ENCODE measurements at regions not wholly inside any gene's neighbourhood (a gene's known extent, or its start where the extent isn't known, plus 50 kb on each side); places are given as distances from the start of the nearest gene placed in this dataset.
"Not testable (repeated sequence)": the region's sequence is repeated elsewhere in the genome, so short reads cannot be mapped to it uniquely, and the experiment has no call there.

DNA sequence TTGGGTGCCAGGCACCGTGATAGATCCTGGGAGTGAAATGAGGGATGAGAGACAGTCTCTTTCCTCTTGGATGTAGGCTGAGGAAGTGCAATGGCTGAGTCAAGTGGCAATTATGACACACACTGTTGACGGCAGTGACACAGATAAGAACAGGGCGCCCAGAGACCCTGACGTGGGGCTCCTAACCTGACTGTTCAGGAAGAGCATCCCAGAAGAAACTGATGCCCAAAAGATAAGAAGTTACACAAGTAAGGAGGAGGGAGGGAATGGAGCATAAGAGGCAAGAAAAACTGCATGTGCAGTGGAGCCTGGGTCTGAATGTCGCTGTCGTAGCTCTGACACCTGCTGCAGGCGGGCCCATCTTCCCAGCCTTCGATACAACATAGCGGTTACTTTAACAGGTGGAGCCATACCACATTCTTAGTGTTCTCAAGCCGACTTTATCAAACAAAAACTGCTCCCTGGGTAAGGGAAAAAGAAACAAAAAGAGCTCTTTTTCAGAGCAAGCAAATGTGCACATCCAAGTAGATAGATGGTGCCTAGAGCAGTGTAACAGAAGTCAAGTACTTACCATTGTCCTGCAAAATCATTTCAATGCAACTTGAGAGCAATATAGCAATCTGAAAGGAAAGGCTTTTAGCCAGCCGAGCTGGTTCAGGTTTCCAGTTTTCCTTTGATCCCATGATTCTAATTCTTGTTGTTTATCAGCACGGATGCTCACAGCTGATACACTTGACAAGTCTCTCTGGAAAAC, 463.9 kb upstream of the JARID2 start:
- no peak for DNase-seq

DNA sequence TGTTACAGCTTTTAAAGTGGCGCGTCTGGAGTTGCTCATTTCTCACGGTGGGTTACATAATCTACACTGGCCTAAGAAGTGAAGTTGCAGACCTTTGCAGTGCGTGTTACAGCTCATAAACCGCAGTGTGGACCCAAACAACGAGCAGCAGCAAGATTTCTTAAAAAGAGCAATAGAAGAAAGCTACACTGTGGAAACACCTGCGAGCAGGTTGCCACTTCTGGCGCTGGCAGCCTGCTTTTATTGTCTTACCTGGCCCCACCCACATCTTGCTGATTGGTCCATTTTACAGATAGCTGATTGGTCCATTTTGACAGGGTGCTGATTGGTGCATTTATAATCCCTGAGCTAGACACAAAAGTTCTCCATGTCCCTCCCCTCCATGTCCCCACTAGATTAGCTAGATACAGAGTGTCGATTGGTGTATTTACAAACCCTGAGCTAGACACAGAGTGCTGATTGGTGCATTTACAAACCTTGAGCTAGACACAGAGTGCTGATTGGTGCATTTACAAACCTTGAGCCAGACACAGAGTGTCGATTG, 462.9 kb upstream of the JARID2 start:
- DNase-seq = not testable (repeated sequence)

DNA sequence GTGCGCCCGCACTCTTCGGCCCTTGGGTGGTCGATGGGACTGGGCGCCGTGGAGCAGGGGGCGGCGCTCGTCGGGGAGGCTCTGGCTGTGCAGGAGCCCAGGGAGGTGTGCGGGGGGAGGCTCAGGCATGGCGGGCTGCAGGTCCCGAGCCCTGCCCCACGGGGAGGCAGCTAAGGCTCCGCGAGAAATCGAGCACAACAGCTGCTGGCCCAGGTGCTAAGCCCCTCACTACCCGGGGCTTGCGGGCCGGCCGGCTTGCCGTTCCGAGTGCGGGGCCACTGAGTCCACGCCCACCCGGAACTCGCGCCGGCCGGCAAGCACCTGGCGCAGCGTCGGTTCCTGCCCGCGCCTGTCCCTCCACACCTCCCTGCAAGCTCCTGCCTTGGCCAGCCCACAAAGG, 462.3 kb upstream of the JARID2 start:
- no peak for DNase-seq

DNA sequence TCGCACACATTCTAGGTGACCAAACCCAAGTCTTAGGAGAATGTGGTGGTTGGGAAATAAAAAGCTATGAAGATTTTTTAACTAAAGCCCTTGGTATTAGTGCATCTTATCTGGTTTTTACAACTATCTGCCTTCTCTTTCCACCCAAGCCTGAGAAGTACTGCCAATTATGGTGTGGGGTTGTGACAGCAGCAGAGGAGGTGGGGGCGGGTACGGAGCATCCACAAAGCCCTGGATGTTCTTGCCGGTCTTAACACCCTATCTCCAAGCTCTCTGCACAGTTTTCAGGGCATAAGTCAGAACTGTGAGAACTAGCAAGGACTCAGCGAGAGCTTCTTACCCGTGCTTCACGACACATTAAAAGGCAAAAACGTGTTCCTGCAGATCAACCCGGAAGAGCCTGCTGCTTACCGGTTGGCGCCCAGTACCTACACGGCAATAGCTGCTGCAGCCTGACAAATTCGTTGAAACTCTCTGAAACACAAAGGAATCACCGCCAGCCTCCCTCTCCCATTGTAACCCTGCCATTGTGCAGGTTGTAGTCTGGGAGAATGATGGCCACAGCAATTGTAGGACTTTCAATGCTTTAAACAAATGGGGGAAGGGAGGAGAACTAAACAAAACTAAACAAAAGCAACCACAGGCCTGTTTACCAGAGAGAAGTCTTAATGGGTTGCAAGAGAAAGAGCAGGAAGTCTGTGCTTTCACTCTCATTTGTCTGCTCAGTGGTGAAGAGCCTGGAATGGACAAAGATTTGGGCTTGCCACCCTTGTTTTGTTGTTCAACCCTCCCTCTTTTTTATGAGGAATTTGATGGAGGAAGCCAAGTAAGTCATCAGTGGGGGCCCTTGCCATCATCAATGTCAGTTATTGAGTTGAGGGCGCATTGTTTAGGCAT, 461.0 kb upstream of the JARID2 start:
- DNase-seq = peak; percentile 14

DNA sequence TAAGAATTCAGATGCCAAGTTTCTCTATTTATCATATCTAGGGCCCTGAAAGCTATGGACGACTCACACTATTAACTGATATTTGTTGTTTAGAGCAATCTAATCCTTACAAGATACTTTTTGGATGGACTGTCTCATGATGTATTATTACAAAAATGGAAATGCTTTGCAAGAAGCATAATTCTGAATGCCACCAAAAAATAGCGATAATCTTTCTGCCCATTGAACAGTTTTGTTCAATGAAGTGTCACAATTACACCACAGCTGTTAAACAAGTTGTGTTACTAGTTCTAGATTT, 460.4 kb upstream of the JARID2 start:
- DNase-seq = no peak

DNA sequence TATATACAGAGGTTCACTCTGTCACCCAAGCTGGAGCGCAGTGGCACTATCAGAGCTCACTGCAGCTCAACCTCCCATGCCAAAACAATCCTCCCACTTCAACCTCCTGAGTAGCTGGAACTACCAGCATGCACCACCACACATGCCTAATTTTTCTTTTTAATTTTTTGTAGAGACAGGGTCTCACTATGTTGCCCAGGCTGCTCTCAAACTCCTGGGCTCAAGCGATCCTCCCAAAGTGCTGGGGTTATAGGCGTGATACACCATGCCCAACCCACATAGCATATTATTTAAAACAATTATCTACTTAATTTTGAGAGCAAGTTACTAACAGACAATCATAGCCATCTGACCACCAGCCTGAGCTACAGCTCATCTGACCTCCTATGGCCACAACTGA, 459.9 kb upstream of the JARID2 start:
- no peak for DNase-seq

DNA sequence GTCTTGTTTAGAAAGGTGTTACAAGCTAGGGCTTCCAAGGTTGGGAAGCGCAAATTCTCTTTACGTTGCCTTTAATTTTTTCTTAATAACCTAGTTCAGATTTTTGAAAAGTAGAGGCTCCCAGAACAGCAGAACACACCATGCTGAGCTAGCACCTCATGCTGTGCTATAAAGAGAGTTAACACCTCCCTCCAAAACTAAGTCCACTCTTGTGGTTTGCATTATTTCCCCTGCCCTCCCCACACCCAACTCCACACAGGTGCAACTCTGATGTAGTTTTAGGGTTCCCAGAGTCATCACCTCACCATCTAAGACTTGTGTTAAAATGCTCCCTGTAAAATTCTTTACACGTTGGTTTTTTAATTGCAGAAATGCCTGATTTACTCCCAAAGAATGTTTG, 459.4 kb upstream of the JARID2 start:
- no peak for DNase-seq

DNA sequence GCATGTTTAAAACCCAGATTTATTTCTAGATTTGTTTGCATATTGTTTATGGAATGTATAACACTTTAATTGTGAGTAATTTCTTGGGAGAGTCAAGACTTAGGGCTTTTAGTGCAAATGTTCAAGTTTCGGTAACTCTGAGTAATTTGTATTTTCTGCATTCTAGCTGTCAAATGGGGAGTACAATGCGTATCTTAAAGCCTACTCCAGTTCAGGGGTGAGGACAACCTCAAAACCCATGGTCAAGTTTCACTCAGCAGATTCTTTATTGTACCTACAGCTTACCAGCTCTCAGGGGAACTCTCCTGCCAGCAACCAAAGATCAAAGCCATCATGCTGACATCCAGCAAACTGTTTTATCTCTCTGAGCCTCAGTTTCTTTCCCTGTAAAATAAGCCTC, 458.6 kb upstream of the JARID2 start:
- no peak for DNase-seq

DNA sequence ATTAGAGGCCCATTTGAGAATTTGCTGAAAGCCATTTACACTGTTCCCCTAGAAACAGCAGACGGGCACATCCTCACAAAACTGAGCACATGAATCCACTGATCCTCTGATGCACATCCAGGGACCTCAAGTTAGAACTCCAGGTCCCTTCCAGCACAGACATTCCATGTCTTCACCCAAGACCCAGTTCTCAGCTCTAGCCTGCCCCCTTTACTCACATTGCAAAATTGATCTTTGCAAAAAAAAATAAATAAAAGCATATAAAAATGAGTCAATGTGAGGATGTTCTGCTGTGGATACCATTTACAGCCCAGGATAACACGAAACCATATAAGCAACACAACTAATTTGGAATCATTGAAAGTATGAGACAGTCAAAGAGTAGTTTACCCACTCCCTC, 458.2 kb upstream of the JARID2 start:
- no peak for DNase-seq

DNA sequence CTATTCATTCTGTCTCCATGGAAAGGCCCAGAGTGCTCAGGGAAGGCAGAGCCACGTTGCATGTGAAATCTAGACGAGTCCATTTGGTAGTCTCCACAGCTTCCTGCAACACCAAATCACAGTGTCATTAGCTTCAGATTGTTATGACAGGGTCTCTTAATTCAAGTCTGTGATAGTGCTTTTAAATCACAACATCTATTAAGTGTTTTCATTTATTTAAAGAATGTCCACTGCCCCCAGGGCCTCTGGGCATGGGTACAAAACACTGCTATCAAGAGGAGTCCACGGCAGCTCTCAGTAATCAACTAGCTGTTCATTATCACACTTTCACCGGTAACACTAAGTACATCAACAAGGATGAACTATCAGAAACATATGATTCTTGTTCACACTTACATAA, 455.9 kb upstream of the JARID2 start:
- DNase-seq = no peak

DNA sequence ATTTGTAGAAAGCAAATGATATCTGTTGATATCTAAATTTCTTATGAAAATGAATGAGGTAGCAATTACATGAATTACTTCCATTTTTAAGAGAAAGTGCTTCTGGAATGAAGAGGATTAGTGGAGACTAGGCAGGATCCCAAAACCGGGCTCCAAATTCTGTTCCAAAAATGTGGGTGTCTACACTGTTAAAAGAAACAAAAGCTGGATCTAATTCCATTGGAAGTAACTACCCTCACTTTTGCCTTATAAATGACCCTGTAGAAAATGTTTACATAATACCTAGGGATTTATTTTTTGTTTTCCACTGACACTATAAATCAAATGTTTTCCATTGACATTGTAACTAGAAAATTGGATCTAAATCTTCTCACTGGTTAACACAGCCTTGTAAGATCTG, 454.9 kb upstream of the JARID2 start:
- DNase-seq = no peak

DNA sequence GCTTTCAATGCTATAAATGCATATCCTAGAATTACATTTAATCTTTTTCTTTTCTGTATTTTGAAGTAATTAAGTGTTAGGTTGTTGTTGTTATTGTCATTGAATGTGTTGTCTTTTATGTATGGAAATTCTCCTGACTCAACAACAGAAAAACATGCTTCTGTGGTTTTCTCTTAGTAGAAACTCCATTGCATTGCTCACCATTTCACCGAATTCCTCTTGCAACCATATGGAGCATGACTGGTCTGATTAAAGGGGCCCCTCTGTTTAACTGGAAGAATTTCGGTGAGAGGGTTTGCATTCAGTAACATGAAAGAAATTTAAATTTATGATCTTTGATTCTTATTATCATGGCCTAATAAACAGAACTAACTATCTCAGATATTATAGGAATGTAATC, 454.3 kb upstream of the JARID2 start:
- DNase-seq = no peak

DNA sequence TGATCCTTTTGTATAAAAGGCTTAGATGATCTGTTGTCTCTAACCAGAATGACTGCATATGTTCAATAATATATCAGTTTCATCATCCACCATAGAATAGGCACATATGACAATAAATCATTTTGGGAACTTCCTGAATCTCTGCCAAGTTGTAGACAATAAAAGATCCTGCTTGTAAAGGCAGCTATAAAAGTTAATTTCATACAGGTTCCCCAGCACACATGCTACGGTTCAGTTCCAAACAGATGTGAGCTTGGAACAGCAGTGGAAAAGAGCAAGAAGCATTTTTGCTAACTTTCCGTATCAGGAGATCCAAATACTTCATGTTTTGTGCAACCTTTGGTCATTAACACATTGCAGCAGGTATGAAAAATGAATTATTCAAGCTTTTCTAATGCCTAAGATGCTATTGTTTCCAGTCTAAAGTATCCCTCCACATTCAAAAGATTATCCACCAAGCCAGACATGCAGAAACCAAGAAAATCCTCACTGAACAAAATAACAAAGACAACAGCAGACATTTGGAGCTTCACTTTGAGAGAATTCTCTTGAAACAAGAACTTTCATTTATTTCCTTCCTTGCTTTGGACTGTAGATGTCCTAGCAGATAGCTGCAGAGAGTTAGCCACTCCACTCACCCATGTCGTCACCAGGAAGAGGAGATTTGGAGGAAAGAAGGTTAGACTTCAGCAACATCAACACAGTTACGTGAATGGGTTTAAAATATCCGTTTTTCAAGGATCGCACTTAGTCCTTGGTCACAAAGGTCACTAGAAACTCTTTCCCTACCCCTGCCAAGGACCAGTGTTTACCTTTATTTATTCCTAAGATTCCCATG, 453.5 kb upstream of the JARID2 start:
- no peak for DNase-seq

DNA sequence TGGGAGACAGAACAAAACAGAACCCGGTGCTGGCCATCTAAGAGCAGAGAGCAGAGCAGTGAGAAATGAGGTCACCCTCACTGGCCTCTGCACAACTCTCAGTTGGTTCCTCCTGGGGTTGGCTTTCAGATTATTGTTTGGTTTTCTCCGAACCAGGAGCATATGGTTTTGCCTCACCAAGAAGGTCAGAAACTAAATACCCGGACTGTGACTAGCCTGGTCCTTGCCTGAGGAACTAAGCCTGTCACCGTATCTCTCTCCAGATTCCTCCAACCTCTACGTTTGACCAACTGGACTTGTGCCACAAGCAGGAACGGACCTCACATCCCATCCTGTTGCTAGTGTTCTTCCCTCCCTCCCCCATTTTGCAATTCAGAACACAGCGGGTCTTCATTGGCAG, 450.4 kb upstream of the JARID2 start:
- no peak for DNase-seq

DNA sequence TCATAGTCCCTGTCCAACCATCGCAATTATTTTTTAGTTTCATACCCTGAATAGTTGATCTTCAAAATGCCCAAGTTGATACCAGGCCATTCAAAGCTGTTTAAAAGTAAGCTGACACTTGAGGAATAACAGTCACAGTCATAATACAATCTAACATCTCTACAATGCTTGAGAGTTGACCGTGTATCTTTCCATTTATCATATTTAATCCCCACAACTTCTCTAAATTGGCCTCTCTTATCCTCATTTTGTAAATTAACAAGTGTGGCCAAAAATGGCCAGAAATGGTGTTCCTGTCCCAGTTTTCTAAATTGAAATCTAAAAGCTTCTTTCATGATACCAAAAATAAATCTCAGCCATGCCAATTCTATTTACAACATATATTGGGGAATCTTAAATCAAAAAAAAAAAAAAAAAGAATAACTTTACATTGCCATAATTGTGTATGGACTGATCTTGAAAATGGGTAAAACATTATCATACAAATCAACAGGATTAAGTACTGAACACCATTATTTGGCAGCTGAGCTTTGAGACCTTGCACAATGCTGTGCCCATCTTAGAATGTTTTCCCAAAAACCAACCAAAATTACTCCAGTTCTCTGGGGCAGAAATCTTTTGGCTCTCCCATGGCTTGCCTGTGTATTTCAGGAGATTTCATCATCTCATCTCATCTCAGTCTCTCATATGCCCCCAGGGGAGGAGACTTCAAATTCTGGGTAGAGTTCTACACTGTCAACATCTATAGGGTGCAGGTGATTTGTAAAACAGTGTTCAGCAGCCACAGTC, 448.7 kb upstream of the JARID2 start:
- no peak for DNase-seq

DNA sequence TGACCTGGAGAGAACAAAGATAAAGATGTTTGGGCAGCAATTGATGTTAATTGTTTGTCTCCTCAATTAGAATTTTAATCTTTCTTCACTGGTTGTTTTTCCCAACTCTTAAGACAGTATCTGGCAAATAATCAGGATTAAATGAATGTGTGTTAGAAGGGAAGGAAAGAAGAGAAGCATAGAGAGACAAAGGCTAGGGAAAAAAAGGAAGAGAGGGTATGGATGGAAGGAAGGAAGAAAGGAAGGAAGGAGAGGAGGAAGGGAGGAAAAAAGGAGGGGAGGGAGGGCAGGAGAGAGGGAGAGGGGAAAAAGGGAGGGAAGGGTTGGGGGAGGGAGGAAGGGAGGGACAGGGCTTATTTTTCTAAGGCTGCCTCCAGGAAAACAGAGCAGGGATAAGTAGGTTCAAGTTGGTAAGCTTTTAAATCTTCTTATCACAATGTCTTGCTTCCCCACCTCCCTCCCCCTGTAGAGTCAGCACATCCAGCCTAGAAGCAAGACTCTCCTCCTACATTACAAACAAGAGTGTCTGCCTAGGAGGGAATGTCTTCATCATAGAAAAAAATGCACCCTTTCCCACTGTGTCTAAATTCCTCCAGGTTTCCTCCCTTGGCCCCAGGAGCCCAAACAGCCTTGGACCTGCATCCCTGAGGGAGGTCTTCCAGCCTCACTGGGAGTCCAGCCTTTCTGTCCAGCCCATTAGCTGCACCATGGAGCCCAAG, 447.8 kb upstream of the JARID2 start:
- no peak for DNase-seq

DNA sequence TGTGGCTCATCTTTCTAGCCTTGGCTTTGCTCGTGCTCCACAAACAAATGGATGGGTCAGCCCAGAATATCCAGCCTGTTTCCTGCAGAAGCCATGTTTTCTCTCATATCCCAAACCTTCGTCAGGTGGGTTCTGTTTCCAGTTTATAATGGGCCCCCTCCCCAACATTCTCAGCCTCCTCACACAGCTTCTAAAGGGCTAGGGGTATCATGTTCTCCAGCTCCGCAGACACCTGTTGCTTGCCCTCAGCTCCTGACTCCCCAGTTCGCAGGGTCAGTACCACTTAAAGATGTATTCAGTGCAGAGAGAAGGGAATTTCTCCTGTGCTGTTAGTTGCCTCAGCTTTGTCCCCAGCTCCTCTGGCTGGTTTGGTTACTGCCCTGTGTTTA, 447.3 kb upstream of the JARID2 start:
- DNase-seq = no peak

DNA sequence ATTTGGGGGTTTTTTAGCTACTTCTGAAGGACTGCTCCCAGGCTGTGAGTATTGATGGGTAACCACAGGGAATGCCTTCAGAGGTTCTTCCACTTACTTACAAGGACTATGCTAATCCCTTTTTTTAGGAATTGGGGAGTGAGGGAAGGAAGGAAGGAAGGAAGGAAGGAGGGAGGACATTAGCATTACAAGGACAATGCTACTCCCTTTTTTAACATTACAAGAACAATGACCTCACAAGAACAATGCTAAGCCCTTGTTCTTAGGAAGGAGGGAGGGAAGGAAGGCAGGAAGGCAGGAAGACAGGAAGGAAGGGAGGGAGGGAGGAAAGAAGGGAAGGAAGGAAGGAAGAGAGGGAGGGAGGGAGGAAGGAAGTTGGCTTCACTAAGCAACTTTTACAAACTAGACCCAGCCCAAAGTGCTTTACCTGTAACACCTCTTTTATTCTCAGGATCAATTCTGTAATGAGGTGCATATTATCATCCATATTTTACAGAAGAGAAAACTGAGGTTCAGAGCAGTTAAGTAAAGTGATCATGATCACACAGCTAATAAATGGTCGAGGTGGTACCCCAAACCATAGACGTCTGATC, 446.8 kb upstream of the JARID2 start:
- no peak for DNase-seq

DNA sequence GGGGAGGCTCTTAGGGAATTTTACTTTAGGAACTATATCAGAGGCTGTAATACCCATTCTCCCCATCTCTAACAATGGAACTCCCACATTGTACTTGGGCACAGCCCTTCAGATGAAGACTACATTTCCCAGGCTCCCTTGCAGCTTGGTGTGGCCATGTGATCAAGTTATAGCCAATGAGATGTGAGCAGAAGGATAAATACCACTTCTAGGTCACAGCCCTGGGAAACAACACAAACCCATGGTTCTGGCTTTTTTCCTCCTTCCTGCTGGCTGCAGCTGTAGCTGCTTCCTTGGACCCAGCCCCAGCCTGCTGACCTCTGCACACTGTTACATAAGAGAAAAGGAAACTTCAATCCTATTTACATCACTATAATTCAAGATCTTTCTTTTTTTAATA, 445.9 kb upstream of the JARID2 start:
- peak; percentile 53 for DNase-seq

DNA sequence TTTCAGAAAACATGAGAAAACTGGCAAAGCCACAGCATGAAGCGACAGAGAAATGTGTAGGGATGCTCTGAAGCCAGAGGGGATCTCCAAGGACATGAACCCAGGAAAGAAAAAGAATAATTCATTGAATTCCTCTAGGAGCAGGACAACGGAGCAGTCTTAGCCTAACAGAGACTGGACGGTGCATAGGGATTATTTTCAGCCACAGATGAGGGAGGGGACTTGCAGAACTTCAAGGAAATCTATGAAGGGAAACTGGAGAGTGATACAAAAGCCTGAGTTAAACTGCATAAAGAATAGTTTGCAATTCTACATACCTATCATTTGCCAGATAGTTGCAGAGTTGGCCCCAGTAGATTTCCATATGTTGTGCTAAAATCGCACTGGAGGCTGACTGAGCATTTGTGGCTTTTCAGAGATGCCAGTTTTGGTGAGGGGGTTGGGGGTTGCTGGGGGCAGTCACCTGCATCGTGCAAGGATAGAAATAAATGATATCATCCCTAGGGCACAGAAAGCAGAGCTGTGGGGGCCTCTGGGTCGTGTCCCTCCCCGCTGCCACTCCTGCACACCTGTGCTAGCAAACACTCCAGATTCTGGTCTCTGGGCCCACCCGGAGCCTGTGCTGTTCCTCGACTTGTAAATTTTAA, 443.2 kb upstream of the JARID2 start:
- no peak for DNase-seq
